BJ (cell line): ENCODE measurements at regions not wholly inside any gene's neighbourhood (a gene's known extent, or its start where the extent isn't known, plus 50 kb on each side); places are given as distances from the start of the nearest gene placed in this dataset.

Experiments used
- CTCF ChIA-PET: fragments of 350-600 bp; formaldehyde crosslinking; extraction: SDS; loops from one replicate; lab custom pipeline; 2021; ENCODE audit warnings: antibody characterized with exemption, inconsistent platforms; lab: Yijun Ruan, JAX
- POLR2A ChIA-PET: fragments of 300-600 bp; sonication (Branson Sonifier 250); formaldehyde crosslinking; extraction: SDS; loops from one replicate; lab custom pipeline; 2021; ENCODE audit warnings: antibody characterized with exemption; lab: Charles Lee
- DNase-seq: peaks from one replicate; pipeline ENCODE4 v3.0.0-alpha.2; 2011; ENCODE audit warnings: low read depth
- H3K27me3 ChIP-seq: 2 replicates; pipeline ENCODE4 v1.6.0; 2011; ENCODE audit warnings: low read length; ENCODE audit not compliant: control insufficient read depth, insufficient read depth
- H3K36me3 ChIP-seq: 2 replicates; pipeline ENCODE4 v1.5.1; 2011; ENCODE audit warnings: low read length; ENCODE audit not compliant: control insufficient read depth, insufficient read depth
- H3K4me3 ChIP-seq: 2 replicates; pipeline ENCODE4 v1.5.1; 2011; ENCODE audit warnings: low read depth, mild to moderate bottlenecking, control low read depth, low read length
- CTCF ChIP-seq: IDR thresholded peaks from 2 replicates; pipeline ENCODE4 v1.5.1; 2011; ENCODE audit warnings: low read depth, mild to moderate bottlenecking, control low read depth, inconsistent platforms, low read length, moderate library complexity; ENCODE audit not compliant: insufficient read depth

GRCh38 chr2:15705310-15705709 lies 113.6 kb downstream of the DDX1 start:
- no peak for TF ChIP-seq CTCF
- POLR2A ChIA-PET, result no interaction called here
- CTCF ChIA-PET, result no interaction called here
- H3K36me3 ChIP-seq, result no peaks in the 10 kb centered on the region
- H3K27me3 ChIP-seq, result no peaks in the 10 kb centered on the region
- no peak for DNase-seq
- H3K4me3 ChIP-seq, result no peak overlapping the region

GRCh38 chr2:15705839-15706386 lies 114.2 kb downstream of the DDX1 start:
- ChIA-PET POLR2A (no interaction called here), CTCF (no interaction called here)
- H3K4me3 ChIP-seq, result no peak overlapping the region
- TF ChIP-seq CTCF, result no peak
- no peak for DNase-seq
- H3K27me3 ChIP-seq, result no peaks in the 10 kb centered on the region
- no peaks in the 10 kb centered on the region for H3K36me3 ChIP-seq

GRCh38 chr2:15706424-15706823 lies 114.8 kb downstream of the DDX1 start:
- ChIA-PET POLR2A (no interaction called here), CTCF (interaction anchor here (1.2 kb wide), 1 partner anchor 12 kb away, joined by 3 read pairs; no protein-coding TSS in a partner anchor)
- DNase-seq, result no peak
- H3K36me3 ChIP-seq, result no peaks in the 10 kb centered on the region
- H3K27me3 ChIP-seq, result no peaks in the 10 kb centered on the region
- TF ChIP-seq CTCF, result no peak
- H3K4me3 ChIP-seq, result no peak overlapping the region

- TF ChIP-seq CTCF, result no peak
- DNase-seq, result no peak
- Histone ChIP-seq H3K27me3 (no peaks in the 10 kb centered on the region), H3K36me3 (no peaks in the 10 kb centered on the region), H3K4me3 (no peak overlapping the region)
- POLR2A ChIA-PET, result no interaction called here
- CTCF ChIA-PET, result interaction anchor here (1.2 kb wide), 1 partner anchor 11 kb away, joined by 3 read pairs; no protein-coding TSS in a partner anchor
Observed at GRCh38 chr2:15706986-15707632, 115.4 kb downstream of the DDX1 start.

- Histone ChIP-seq H3K27me3 (no peaks in the 10 kb centered on the region), H3K36me3 (no peaks in the 10 kb centered on the region), H3K4me3 (no peak overlapping the region)
- CTCF ChIA-PET, result no interaction called here
- POLR2A ChIA-PET, result no interaction called here
- DNase-seq, result no peak
- TF ChIP-seq CTCF, result no peak
Observed at GRCh38 chr2:15708161-15708560, 116.5 kb downstream of the DDX1 start.
